ENCODE measurements at regions not wholly inside any gene's neighbourhood (a gene's known extent, or its start where the extent isn't known, plus 50 kb on each side); places are given as distances from the start of the nearest gene placed in this dataset.

DNA sequence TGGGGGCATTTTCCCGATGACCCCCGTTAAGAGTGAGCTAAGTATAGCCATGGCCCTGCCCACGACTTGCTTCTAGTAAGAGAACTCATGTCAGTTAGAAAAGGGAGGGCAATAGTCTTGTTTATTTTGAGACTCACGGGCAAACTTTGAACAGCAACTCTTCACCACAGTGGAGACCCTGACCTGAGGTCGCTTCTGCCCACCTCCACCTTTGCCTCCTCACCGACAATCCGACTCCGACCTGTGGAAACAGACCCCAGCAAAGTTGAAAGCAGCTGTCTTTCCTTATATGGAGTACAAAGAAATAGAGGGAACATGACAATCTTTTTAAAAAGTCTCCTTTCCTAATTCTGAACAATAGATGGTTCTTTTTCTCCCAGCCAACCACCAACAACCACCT lies 155.0 kb upstream of the GCFC2 start:
- no peak for DNase-seq (ENCODE audit: extremely low spot score)
- CTCF ChIA-PET, result no interaction called here
- TF ChIP-seq ZNF384 (IDR thresholded peaks at IDR 0.05) (no peak), SUZ12 (IDR thresholded peaks at IDR 0.05) (no peak), FOXM1 (IDR thresholded peaks at IDR 0.05; ENCODE audit: borderline replicate concordance) (no peak), L3MBTL2 (conservative IDR thresholded peaks at IDR 0.05) (no peak), SP1 (IDR thresholded peaks at IDR 0.05) (no peak), PKNOX1 (IDR thresholded peaks at IDR 0.05) (no peak), NFRKB (IDR thresholded peaks at IDR 0.05) (no peak), BHLHE40 (IDR thresholded peaks at IDR 0.05; ENCODE audit: borderline replicate concordance) (no peak), FOXA1 (IDR thresholded peaks at IDR 0.05) (no peak), FOXK2 (IDR thresholded peaks at IDR 0.05) (no peak), LEF1 (IDR thresholded peaks at IDR 0.05; ENCODE audit: borderline replicate concordance) (no peak), TARDBP (IDR thresholded peaks at IDR 0.05) (no peak), HDGF (IDR thresholded peaks at IDR 0.05; ENCODE audit: borderline replicate concordance) (no peak), ARNT (IDR thresholded peaks at IDR 0.05) (no peak), ELF4 (IDR thresholded peaks at IDR 0.05) (no peak), CTBP1 (IDR thresholded peaks at IDR 0.05; ENCODE audit: borderline replicate concordance) (no peak)
- POLR2A ChIA-PET, result no interaction called here

DNA sequence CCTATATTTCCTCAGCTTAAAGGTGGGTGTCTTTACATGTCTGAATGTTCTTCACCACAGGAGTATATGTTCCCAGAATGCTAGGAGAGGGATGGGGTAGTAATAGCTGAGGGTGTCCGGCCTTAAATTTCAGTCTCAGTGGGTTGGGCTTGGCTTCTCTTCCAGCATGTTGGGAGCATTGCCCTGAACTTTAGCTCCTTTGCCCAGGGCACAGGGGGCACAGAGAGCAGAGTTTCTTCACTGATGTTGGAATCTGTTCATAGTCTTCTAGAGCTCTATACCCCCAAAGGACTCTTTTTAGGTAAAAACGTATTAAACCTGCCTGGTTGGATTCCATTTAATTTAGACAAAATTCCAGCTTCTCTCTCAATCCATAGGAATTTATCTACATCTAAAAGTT lies 154.4 kb upstream of the GCFC2 start:
- POLR2A ChIA-PET, result no interaction called here
- no peak for TF ChIP-seq LEF1 (IDR thresholded peaks at IDR 0.05; ENCODE audit: borderline replicate concordance)
- TF ChIP-seq TARDBP (IDR thresholded peaks at IDR 0.05), result no peak
- no peak for TF ChIP-seq L3MBTL2 (conservative IDR thresholded peaks at IDR 0.05)
- no peak for TF ChIP-seq ARNT (IDR thresholded peaks at IDR 0.05)
- no peak for TF ChIP-seq SUZ12 (IDR thresholded peaks at IDR 0.05)
- TF ChIP-seq CTBP1 (IDR thresholded peaks at IDR 0.05; ENCODE audit: borderline replicate concordance), result no peak
- no peak for TF ChIP-seq NFRKB (IDR thresholded peaks at IDR 0.05)
- no peak for TF ChIP-seq HDGF (IDR thresholded peaks at IDR 0.05; ENCODE audit: borderline replicate concordance)
- TF ChIP-seq FOXM1 (IDR thresholded peaks at IDR 0.05; ENCODE audit: borderline replicate concordance), result no peak
- no peak for TF ChIP-seq SP1 (IDR thresholded peaks at IDR 0.05)
- TF ChIP-seq ELF4 (IDR thresholded peaks at IDR 0.05), result no peak
- TF ChIP-seq PKNOX1 (IDR thresholded peaks at IDR 0.05), result no peak
- no peak for TF ChIP-seq ZNF384 (IDR thresholded peaks at IDR 0.05)
- no peak for TF ChIP-seq FOXK2 (IDR thresholded peaks at IDR 0.05)
- DNase-seq (ENCODE audit: extremely low spot score), result no peak
- CTCF ChIA-PET, result no interaction called here

- CTCF ChIA-PET, result no interaction called here
- POLR2A ChIA-PET, result no interaction called here
- TF ChIP-seq LEF1 (IDR thresholded peaks at IDR 0.05; ENCODE audit: borderline replicate concordance) (no peak), SP1 (IDR thresholded peaks at IDR 0.05) (no peak), NFRKB (IDR thresholded peaks at IDR 0.05) (no peak), HDGF (IDR thresholded peaks at IDR 0.05; ENCODE audit: borderline replicate concordance) (no peak), CTBP1 (IDR thresholded peaks at IDR 0.05; ENCODE audit: borderline replicate concordance) (no peak), L3MBTL2 (conservative IDR thresholded peaks at IDR 0.05) (no peak), BHLHE40 (IDR thresholded peaks at IDR 0.05; ENCODE audit: borderline replicate concordance) (no peak), FOXM1 (IDR thresholded peaks at IDR 0.05; ENCODE audit: borderline replicate concordance) (no peak), FOXA1 (IDR thresholded peaks at IDR 0.05) (no peak), TARDBP (IDR thresholded peaks at IDR 0.05) (no peak)
- DNase-seq (ENCODE audit: extremely low spot score), result no peak
Measured at GRCh38 chr2:75862547-75862946, 151.8 kb upstream of the GCFC2 start.

DNA sequence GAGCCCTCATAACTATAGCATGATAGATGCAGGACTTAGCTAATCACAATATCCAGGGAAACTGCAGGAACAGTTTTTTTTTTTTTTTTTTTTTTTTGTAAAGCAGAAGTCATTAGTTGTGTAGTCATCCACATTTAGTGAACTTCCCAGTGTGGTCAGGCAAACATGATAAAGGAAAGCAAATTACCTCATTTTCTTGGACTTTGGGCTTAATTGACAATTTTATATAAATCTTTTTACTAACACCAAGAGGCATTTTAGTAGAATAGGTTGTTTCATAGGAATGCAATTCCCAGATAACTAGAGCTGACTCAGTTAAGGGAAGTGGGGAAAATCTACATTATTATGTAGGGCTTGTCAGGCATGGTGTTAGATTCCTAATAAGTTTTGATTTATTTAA lies 142.7 kb upstream of the GCFC2 start:
- POLR2A ChIA-PET, result no interaction called here
- CTCF ChIA-PET, result no interaction called here
- TF ChIP-seq TARDBP (IDR thresholded peaks at IDR 0.05) (no peak), ZNF384 (IDR thresholded peaks at IDR 0.05) (no peak), LEF1 (IDR thresholded peaks at IDR 0.05; ENCODE audit: borderline replicate concordance) (no peak), ARNT (IDR thresholded peaks at IDR 0.05) (no peak), FOXK2 (IDR thresholded peaks at IDR 0.05) (no peak), PKNOX1 (IDR thresholded peaks at IDR 0.05) (no peak), NFRKB (IDR thresholded peaks at IDR 0.05) (no peak), HDGF (IDR thresholded peaks at IDR 0.05; ENCODE audit: borderline replicate concordance) (no peak), FOXM1 (IDR thresholded peaks at IDR 0.05; ENCODE audit: borderline replicate concordance) (no peak), ELF4 (IDR thresholded peaks at IDR 0.05) (no peak), FOXA1 (IDR thresholded peaks at IDR 0.05) (no peak), CTBP1 (IDR thresholded peaks at IDR 0.05; ENCODE audit: borderline replicate concordance) (no peak), SP1 (IDR thresholded peaks at IDR 0.05) (no peak), SUZ12 (IDR thresholded peaks at IDR 0.05) (no peak), BHLHE40 (IDR thresholded peaks at IDR 0.05; ENCODE audit: borderline replicate concordance) (no peak), L3MBTL2 (conservative IDR thresholded peaks at IDR 0.05) (no peak)

DNA sequence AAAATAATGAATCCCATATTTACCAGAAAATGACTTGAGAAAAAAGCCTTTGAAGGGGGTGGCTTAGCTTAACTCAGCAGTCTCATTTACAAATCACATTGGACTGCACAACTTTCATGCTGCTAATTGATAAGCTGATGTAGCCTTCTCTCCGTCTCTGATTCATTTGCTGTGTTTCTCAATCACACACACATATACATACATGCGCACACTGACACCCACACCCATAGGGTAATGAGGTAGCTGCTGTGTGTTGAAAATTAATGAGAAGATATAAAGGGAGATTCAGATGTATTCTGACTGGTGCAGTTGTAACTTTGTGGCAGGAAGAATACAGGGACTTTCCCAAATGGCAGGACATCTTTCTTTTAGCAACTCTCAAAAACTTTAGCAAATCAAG lies 141.9 kb upstream of the GCFC2 start:
- ChIA-PET CTCF (no interaction called here), POLR2A (no interaction called here)
- TF ChIP-seq HDGF (IDR thresholded peaks at IDR 0.05; ENCODE audit: borderline replicate concordance), result no peak
- no peak for TF ChIP-seq FOXA1 (IDR thresholded peaks at IDR 0.05)
- no peak for TF ChIP-seq ZNF384 (IDR thresholded peaks at IDR 0.05)
- TF ChIP-seq FOXK2 (IDR thresholded peaks at IDR 0.05), result no peak
- no peak for DNase-seq (ENCODE audit: extremely low spot score)

More for the DNA sequence above, 142.7 kb upstream of the GCFC2 start:
- DNase-seq (ENCODE audit: extremely low spot score), result no peak

- CTCF ChIA-PET, result no interaction called here
- no peak for DNase-seq (ENCODE audit: extremely low spot score)
- POLR2A ChIA-PET, result no interaction called here
- no peak for TF ChIP-seq ARNT (IDR thresholded peaks at IDR 0.05)
- no peak for TF ChIP-seq TARDBP (IDR thresholded peaks at IDR 0.05)
- TF ChIP-seq FOXA1 (IDR thresholded peaks at IDR 0.05), result no peak
- no peak for TF ChIP-seq FOXM1 (IDR thresholded peaks at IDR 0.05; ENCODE audit: borderline replicate concordance)
- TF ChIP-seq ELF4 (IDR thresholded peaks at IDR 0.05), result no peak
- no peak for TF ChIP-seq ZNF384 (IDR thresholded peaks at IDR 0.05)
- TF ChIP-seq NFRKB (IDR thresholded peaks at IDR 0.05), result no peak
Measured at GRCh38 chr2:75846683-75847190, 136.0 kb upstream of the GCFC2 start.
